HG02759 (cell line): ENCODE measurements at regions not wholly inside any gene's neighbourhood (a gene's known extent, or its start where the extent isn't known, plus 50 kb on each side); places are given as distances from the start of the nearest gene placed in this dataset.
"Not testable (repeated sequence)": the region's sequence is repeated elsewhere in the genome, so short reads cannot be mapped to it uniquely, and the experiment has no call there.

ENCODE experiments used
- ATAC-seq: cut with Tn5 transposase; IDR thresholded peaks from one replicate; pipeline ENCODE4 v1.9.1; 2021; ENCODE audit warnings: mild to moderate bottlenecking, moderate library complexity; ENCODE audit not compliant: unreplicated experiment

DNA sequence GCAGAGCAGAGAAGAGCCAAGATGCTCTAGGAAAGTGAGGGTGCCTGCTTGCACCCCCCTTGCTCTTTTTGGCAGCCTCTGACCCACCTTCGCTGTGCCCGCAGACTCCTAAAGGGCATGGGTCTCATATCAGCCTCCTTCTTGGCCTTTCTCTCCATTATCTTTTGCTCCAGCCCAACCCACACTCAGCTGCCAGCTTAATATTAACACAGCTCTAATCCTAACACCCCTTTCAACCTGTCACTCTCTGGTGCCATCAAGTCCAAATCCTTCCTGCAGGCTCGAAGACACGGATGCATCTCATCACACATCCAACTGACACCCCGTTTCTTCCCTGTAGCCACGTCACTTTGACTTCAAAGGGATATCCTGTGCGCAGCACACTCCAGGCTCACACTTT lies 171.6 kb upstream of the AUTS2 start:
- ATAC-seq, result no peak

DNA sequence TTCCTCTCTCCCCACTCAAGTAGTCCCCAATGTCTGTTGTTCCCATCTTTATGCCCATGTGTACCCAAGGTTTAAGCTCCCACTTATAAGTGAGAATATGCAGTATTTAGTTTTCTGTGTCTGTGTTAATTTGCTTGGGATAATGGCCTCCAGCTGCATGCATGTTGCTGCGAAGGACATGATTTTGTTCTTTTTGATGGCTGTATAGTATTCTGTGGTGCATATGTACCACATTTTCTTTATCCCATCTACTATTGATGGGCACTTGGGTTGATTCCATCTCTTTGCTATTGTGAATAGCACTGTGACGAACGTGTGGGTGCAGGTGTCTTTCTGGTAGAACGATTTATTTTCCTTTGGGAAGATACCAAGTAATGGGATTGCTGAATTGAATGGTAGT lies 170.2 kb upstream of the AUTS2 start:
- ATAC-seq, result no peak

DNA sequence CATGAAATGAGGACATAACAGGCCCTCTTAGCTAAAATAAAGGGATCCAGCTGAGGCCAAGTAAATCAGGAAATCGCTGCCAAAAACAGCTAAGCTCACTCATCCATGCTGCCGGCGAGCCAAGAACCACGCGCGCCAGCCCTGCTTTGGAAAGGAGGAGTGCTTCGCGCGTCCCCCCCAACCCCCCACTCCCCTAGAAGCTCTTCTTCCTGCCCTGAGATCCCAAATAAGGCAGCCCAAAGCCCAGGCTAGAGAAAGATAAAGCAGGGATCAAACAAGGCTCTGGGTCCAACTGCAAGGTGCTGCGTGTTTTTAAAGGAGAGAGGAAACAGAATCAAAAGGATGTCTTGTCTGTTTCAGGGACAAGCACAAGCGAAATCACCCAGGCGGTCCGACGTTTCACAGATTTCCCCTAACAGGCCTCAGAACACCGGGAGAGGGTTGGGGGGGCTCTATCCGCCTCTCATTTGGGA lies 168.3 kb upstream of the AUTS2 start:
- ATAC-seq, result no peak

DNA sequence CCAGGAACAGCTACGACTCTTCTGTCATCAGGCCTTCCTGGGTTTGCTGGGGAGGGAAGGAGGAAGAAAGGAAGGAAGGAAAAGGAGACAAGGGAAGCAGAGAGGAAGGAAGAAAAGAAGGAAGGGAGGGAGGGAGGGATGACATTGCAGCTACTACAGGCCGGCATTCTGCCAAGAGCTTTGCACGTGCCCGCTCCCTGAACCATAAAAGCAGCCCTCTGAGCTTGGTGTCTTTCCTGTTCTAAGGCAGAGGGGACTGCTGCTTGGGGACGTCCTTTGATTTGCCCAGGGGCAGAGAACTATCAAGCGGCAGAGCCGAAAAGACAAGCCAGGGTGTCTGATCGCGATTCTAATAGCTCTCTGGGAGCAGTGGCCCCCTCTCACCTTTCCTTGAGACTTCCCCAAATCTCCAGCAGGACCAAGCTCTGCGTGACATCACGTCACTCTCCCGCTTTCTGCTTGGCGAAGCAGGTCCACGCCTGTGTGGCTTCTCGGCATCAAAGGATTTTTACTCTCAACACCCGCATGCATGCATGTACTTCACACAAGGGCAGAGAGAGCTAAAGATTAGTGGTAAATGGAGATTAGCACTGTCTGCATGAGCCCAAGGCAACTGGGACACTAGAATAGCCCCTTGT lies 167.8 kb upstream of the AUTS2 start:
- no peak for ATAC-seq

DNA sequence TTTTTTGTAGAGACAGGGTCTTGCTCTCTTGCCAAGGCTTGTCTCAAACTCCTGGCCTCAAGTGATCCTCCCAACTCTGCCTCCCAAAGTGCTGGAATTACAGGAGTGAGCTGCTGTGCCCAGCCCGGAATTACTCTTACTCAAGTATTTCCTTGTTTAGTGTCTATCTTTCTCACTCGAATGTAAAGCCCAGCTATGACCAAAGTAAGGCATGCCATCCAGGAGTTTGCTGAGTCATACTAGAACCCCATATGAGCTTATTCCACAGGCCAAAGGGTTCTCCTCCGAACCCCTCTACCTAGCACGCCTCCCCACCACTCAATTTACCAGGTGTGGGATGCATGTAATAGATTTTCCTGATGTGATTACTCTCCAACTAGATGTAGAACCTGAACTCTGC lies 166.6 kb upstream of the AUTS2 start:
- no peak for ATAC-seq

DNA sequence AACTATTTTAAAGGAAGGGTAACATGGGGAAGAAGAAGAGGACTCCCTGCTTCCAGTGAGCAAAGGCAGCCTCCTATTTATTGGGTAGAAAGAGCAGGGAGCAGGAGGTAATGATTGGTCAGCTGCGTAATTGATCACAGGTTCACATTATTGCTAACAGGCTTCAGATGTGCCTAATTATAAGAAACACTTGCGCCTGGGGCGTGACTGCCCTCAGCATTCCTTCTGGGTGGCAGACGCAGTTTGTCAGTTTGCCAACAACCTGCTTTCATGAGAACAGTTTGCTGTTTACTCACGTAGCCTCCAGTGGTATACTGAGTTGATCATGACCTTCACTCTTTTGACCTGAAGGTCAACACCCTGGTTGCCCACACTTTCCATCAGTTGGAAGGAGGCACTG lies 166.0 kb upstream of the AUTS2 start:
- not testable (repeated sequence) for ATAC-seq

DNA sequence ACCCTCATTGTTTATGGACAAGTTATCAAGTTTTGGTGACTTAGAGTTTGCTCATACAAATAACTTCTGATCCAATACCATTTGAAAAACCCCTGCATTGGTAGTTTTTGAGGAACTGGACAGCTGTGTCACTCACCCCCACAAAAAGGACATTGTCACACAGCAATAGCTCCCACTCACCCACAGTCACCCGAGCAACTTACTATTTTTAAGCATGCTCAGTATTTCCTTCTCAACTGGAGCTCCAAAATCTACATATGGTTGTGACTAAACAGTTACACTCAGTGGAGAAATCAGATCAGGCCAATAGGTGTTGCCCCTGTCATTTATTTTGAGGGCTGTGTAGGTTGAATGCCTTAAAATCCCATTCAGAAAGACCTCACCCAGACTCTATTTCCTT lies 165.2 kb upstream of the AUTS2 start:
- ATAC-seq, result no peak

DNA sequence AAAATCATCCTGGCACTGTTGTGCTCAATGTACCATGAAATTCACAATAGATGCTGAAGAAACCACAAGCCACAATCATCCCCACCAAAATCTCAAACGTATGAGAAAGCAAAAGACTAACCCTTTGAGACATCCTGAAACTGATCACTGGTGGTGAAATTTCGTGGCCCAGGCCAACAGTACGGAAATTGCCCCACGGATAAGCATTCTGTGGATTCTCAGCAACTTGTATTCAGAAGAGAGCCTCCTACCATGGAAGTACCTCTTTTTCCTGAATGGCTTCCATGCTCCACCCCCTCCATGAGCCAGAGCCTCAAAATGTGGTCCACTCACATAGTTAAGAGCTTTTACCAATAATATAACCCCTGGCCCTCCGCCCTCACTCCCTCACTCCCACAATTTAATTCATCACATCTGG lies 163.9 kb upstream of the AUTS2 start:
- no peak for ATAC-seq

DNA sequence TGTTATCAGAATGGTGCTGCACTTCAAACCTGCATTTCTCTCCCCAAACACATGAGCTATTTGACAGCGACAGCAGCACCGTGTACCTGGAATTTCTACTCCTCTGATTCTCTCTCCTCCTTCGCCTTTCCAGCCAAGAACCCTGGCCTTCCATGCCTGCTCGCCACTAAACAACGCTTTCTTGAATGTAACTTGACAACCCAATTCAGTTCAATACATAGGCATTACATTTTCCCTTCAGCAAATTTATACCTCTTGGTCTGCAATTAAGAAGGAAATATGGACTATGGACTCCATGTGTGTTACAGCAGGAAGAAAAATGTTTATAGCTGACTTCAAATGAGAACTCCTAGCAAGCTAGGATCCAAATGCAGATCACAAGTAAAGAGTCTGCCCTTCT lies 162.6 kb upstream of the AUTS2 start:
- ATAC-seq, result no peak

DNA sequence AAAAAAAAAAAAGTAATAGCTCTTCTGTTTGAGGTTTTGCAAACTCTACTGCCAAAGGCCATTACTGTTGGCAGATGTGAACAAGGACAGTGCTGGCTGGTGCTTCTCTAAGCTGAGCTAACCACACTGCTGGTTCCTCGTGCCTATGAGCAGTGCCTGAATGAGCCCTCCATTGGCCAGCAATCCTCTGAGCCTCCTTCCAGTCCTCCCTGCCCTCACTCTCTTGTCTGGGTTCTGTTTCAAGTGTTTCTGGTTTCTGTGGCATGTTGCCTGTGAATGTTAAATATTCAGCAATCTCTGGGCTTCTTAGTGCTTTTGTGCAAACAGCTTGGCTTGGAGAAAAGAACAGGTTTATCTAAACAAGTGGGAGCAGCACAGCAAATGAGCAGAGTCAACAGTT lies 161.3 kb upstream of the AUTS2 start:
- ATAC-seq, result no peak

DNA sequence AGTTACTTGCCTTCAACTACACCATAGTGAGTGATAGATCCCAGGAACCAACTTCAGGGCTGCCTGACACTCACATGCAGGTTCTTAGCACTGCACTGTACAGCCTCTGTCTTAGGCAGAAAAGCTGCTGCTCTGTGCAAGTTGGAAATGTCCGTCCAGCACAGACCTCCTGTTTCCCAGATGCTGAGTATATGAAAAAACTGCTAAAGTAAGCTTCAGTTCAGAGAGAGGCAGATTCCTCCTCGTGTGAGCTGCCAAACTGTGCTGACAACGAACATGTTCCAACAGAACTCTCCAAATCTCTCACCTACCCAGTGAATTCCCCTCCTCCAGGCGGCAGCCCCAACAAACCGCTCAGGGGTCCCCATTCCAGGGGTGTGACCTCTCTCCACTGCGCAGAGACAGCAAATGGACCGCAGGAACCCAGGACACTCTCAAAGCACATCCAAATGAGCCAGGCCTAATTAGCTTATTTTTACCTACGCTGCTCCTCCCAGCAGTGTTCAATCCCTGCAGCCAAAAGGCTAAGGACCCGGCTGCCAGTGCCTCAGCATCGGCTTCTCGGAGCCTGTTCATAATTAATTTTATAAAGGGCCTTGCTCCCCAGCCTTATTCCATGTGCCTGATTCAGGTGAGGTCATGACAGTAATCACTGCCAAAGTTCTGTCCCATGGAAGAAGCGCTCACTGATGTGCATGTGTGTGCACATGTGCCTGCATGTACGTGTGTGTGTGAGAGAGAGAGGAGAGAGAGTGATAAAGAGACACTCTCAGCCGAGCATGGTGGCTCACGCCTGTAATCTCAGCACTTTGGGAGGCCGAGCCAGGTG lies 159.5 kb upstream of the AUTS2 start:
- no peak for ATAC-seq

DNA sequence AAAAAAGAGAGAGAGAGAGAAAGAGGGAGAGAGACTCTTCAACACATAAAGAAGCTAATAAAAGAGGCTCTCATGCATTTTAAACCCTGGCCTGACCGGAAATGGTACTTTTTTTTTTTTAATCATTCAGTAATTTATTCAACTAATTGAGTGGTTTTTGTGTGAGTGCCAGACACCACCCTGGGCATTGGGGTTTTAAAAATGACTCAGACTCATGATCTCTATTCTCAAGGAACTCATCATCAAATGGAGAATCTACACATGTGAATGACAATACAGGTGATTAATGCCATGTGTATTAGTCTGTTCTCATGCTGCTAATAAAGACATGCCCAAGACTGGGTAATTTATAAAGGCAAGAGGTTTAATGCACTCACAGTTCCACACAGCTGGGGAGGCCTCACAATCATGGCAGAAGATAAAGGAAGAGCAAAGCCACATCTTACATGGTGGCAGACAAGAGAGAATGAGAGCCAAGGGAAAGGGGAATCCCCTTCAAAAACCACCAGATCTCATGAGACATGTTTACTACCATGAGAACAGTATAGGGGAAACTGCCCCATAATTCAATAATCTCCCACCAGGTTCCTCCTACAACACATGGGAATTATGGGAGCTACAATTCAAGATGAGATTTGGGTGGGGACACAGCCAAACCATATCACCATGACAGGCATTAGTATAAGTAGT lies 158.5 kb upstream of the AUTS2 start:
- ATAC-seq, result no peak

DNA sequence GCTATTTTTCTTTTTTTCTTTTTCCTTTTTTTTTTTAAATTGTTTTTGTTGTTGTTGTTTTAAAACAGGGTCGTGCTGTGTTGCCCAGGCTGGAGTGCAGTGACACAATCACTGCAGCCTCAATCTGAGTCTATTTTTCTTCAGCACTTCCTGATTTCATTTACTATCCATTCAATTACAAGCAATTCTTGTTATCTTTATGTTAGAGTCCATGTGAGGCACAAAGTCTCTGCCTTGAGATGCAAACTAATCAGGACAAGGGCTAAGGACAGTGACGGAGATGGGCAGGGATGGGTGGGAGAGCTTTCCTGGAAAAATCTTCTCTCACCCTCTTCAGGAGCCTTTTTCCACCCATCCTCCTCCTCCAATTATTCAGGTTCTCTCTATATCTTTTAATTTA lies 157.3 kb upstream of the AUTS2 start:
- no peak for ATAC-seq

DNA sequence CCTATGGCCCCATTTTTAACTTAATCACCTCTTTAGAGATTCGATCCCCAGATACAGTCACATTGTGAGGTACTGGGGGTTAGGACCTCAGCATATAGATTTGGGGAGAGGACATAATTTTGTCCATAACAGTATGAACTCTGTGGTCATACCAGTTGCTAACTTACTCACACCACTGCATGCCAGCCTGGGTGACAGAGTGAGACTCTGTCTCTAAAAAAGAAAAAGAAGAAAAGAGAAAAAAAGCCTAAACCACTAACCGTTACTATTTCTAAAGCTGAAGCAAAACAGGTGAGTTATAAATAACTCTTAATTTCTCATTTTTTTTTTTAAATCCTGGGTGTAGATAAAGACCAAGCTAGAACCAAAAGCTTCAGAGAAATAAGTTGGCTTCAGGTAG lies 155.1 kb upstream of the AUTS2 start:
- ATAC-seq, result no peak

DNA sequence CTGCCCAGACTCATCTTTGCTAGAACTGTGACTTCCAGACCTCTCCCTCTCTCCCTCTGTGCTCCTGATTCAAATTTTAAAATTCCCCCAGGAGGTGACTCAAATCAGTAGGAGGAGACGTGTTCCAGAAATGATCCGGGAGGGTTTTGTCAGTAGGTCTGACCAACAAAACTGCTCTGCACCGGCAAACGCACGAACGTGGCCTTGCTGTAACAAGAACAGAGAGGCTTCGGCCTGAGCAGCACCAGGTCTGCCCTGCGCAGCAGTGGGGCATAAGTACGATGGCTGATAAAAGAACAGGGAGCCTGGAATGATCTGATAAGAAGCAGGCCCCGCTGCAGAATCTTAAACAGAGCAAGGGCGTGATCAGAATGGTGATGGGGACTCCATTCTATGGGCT lies 152.7 kb upstream of the AUTS2 start:
- no peak for ATAC-seq

DNA sequence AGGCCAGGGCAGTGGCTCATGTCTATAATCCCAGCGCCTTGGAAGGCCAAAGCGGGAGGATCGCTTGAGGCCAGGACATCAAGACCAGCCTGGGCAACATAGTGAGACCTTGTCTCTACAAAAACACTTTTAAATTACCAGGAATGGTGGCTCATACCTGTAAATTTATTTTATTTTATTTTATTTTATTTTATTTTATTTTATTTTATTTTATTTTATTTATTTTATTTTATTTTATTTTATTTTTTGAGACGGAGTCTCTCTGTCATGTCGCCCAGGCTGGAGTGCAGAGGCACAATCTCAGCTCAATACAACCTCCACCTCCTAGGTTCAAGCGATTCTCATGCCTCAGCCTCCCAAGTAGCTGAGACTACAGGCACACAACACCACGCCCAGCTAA lies 152.1 kb upstream of the AUTS2 start:
- not testable (repeated sequence) for ATAC-seq

DNA sequence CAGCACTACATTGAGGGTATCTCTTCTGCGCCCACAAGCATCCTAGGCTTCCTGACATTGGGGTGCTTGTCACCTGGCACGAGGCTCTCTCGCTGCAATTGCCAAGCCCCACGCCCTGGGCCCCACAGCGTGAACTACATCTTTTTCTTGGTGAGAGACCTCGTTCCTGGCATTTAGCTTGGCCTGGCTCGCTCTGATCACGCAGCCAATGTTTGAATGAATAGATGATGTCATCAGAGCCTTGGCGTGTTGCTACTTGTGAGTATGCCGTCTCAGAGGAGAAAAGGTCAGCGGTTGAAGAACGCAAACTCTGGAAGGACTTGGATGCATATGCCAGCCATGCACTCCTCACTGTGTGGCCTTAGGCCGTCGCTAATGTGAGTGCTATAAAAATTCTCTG lies 150.2 kb upstream of the AUTS2 start:
- ATAC-seq, result no peak

DNA sequence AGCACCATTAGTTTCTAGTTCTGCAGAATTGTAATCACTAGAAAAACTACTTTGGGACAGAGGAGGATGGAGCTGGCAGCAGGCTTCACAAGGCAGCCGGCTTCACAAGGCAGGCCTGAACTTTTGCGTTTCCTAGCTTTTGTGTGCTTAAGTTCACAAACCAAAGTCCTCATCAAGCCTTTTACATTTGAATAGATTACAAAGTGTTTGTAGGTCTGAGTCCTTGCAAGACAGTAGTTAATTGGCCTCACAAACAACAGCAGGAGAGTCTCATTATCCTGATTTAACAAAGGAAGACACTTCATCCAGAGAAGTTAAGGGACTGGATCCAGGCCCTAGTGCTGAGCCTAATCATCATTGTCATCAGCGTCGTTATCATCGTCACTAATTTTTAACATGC lies 147.8 kb upstream of the AUTS2 start:
- no peak for ATAC-seq

DNA sequence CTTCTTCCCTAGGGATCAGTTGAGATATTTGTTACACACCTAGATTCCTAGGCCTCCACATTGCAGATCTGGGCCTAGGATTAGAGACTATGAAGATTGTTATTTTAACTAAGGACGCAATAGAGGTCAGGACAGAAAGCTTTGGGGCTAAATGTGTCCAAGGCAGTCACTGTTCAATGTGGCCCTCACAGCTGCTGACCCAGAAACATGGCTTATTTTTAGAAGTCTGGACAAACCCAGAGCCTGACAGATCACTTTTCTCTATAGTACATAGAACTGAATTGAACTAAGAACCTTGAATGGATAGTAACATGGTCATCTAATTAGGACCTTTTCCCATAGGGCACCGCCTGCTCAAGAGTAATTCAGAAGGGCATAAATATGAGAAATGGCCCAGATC lies 146.6 kb upstream of the AUTS2 start:
- ATAC-seq, result no peak

DNA sequence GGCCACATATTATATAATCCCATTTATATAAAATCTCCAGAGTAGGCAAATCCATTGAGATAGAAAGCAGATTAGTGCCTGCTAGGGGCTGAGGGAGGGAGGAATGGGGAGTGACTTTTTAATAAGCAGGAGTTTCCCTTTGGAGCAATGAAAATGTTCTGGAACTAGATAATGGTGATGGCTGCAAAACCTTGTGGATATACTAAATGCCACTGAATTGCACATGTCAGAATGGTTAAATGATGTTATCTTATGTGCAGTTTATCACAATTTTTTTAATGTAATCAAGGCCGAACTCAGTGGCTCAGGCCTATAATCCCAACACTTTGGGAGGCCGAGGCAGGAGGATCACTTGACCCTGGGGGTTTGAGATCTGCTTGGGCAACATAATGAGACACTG lies 145.5 kb upstream of the AUTS2 start:
- no peak for ATAC-seq

DNA sequence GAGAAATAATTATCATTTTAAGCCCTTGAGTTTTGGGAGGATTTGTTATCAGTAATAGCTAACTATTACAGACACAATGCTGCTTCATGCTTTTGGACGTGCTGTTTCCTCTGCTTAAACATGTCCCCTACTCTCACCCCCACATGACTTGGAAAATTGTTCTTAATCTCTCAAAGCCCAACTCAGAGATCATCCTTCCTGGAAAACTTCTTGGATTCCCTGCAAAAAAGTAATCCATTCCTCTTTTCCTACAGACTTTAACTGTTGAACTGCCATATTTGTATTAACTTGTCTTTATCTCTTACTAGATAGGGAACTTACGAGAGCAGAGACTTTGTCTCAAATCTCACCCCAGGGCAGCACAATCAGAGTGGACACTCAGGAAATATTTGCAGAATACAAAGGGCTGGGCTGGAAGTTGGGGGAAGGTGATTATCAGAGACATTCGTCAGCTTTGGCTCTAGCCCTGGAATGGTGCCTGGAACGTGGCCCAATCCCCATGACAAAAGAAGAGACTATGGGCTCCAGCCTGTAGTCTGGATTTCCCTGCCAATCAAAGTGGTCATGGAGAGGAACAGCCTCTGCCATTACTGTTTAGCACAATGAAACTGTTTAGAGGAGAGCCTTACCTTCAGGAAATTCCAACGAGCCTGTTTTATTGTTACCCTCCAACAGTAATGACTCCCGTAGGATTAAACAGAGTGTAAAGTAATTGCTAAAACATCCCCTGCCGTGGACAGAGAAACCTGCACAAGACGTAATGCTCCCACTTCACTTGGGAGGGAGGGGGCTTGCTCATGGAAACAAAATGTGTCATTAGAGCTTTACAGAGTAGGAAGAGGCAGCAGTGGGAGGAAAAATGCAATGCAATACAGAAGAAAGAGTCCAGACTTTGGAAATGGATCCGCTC lies 140.4 kb upstream of the AUTS2 start:
- no peak for ATAC-seq
